K562 (cell line): ENCODE measurements at regions not wholly inside any gene's neighbourhood (a gene's known extent, or its start where the extent isn't known, plus 50 kb on each side); places are given as distances from the start of the nearest gene placed in this dataset.
A peak's percentile ranks its signal among the peaks of the same experiment; 100 is the strongest.

ENCODE experiments used
- ATAC-seq: fragments of 200-7000 bp; cut with Tn5 transposase; 3 replicates; pipeline ENCODE4 v1.9.1; 2020; ENCODE audit warnings: moderate library complexity
- BruUV-seq: library from RNA; stranded (reverse); fragments of 400-500 nt; replicated peaks from 2 replicates; lab custom pipeline; 2021; lab: Mats Ljungman, UMichigan
- CTCF ChIA-PET: fragments of 300-600 bp; formaldehyde crosslinking; extraction: SDS; loops from one replicate; lab custom pipeline; 2021; ENCODE audit warnings: low intra/inter-chr PET ratio; lab: Yijun Ruan, JAX
- POLR2A ChIA-PET: fragments of 300-600, 350-650 bp; sonication (Branson Sonifier 250); formaldehyde crosslinking; extraction: SDS; loops from one replicate; lab custom pipeline; 2021; ENCODE audit warnings: antibody characterized with exemption, inconsistent platforms; lab: Yijun Ruan, JAX
- DNase-seq, 4 experiments: peaks; one replicate each; pipeline versions ENCODE4 v3.0.0 to v3.0.0-alpha.2; 2011 to 2018; ENCODE audit warnings: low spot score in 3 of 4, mixed read lengths in 3 of 4; ENCODE audit errors: extremely low read depth in 1 of 4
- FAIRE-seq: peaks from 2 replicates; lab custom pipeline; 2011; peaks lifted over from hg19 to GRCh38; lab: Jason Lieb, UNC
- H2AFZ ChIP-seq: 2 replicates; pipeline ENCODE4 v1.6.0; 2011; ENCODE audit warnings: low read depth, low read length, control low read depth, inconsistent platforms
- H3K27ac ChIP-seq: fragments of 200-600 bp; 3 replicates; pipeline ENCODE4 v1.8.0; 2011; ENCODE audit warnings: low read depth, mild to moderate bottlenecking, control low read depth, inconsistent platforms, low read length, moderate library complexity, mixed read lengths; ENCODE audit errors: extremely low read depth
- H3K27me3 ChIP-seq, 2 experiments: fragments of 300-600 bp in 1 of 2; 2 replicates in 1 of 2; 3 replicates in 1 of 2; pipeline versions ENCODE4 v1.6.0 to v1.8.0; 2011; ENCODE audit warnings: inconsistent platforms in 2 of 2, low read length in 2 of 2, mild to moderate bottlenecking in 1 of 2, mixed read lengths in 1 of 2, moderate library complexity in 1 of 2; ENCODE audit not compliant: control insufficient read depth in 2 of 2, insufficient read depth in 2 of 2
- H3K36me3 ChIP-seq: fragments of 300-600 bp; 3 replicates; pipeline ENCODE4 v1.8.0; 2011; ENCODE audit warnings: mild to moderate bottlenecking, low read length, inconsistent platforms; ENCODE audit not compliant: control insufficient read depth, insufficient read depth
- H3K4me1 ChIP-seq, 2 experiments: fragments of 200-600 bp in 1 of 2; replicated peaks in 1 of 2; 2 replicates in 1 of 2; 3 replicates in 1 of 2; pipeline versions ENCODE4 v1.5.1 to v1.8.0; 2011; ENCODE audit warnings: inconsistent platforms in 2 of 2, low read length in 2 of 2, mild to moderate bottlenecking in 1 of 2, mixed read lengths in 1 of 2, moderate library complexity in 1 of 2; ENCODE audit not compliant: control insufficient read depth in 2 of 2, insufficient read depth in 2 of 2
- H3K4me2 ChIP-seq: 2 replicates; pipeline ENCODE4 v1.6.1; 2011; ENCODE audit warnings: low read length, control low read depth, inconsistent platforms, mixed read lengths; ENCODE audit not compliant: insufficient read depth
- H3K4me3 ChIP-seq: fragments of 200-600 bp; sonication (generic), shearing (Covaris generic); 2 replicates; pipeline ENCODE4 v1.5.1; 2016; ENCODE audit warnings: control low read depth, inconsistent platforms
- H3K79me2 ChIP-seq: fragments of 200-600 bp; 3 replicates; pipeline ENCODE4 v1.8.0; 2011; ENCODE audit warnings: low read length, inconsistent platforms; ENCODE audit not compliant: control insufficient read depth, insufficient read depth
- H3K9ac ChIP-seq, 2 experiments: 2 replicates each; pipeline versions ENCODE4 v1.6.0 to v1.6.1; 2011; ENCODE audit warnings: low read depth in 2 of 2, low read length in 2 of 2, control low read depth in 1 of 2, inconsistent platforms in 1 of 2, mild to moderate bottlenecking in 1 of 2, mixed read lengths in 1 of 2; ENCODE audit not compliant: insufficient read depth in 1 of 2
- H3K9me1 ChIP-seq: one replicate; pipeline ENCODE4 v1.6.0; 2011; ENCODE audit warnings: inconsistent platforms, mild to moderate bottlenecking, low read length, moderate library complexity; ENCODE audit not compliant: control insufficient read depth, insufficient read depth
- H3K9me3 ChIP-seq: replicated peaks from 2 replicates; pipeline ENCODE4 v1.5.1; 2011; ENCODE audit warnings: low read depth, low read length, inconsistent platforms; ENCODE audit not compliant: control insufficient read depth, insufficient read depth
- H4K20me1 ChIP-seq: replicated peaks from 2 replicates; pipeline ENCODE4 v1.6.1; 2011; ENCODE audit warnings: low read length, inconsistent platforms, mixed read lengths; ENCODE audit not compliant: control insufficient read depth, insufficient read depth
- C11orf30 ChIP-seq: fragments of 450-650 bp; IDR thresholded peaks from 2 replicates; pipeline ENCODE4 v1.6.1; 2016; ENCODE audit warnings: low read depth, mild to moderate bottlenecking
- CHD2 ChIP-seq: IDR thresholded peaks from 2 replicates; pipeline ENCODE4 v1.6.1; 2011; ENCODE audit warnings: low read depth, low read length
- EWSR1 ChIP-seq: fragments of 450-650 bp; IDR thresholded peaks from 2 replicates; pipeline ENCODE4 v1.6.1; 2018; ENCODE audit warnings: borderline replicate concordance, mild to moderate bottlenecking, low read depth, moderate library complexity; ENCODE audit not compliant: partially characterized antibody
- HDGF ChIP-seq: fragments of 450-650 bp; IDR thresholded peaks from 2 replicates; pipeline ENCODE4 v1.6.1; 2016
- MAFF ChIP-seq: IDR thresholded peaks from 2 replicates; pipeline ENCODE4 v1.6.1; 2012; ENCODE audit warnings: low read length, improper control_type of control experiment
- MAFG ChIP-seq: fragments of 450-650 bp; conservative IDR thresholded peaks from 2 replicates; pipeline ENCODE4 v1.6.1; 2016; ENCODE audit warnings: missing genetic modification characterization, missing compliant biosample characterization
- MAFK ChIP-seq: IDR thresholded peaks from 2 replicates; pipeline ENCODE4 v1.6.1; 2011; ENCODE audit warnings: low read length, improper control_type of control experiment
- NFIC ChIP-seq: fragments of 450-650 bp; IDR thresholded peaks from 2 replicates; pipeline ENCODE4 v1.6.1; 2017; ENCODE audit warnings: mild to moderate bottlenecking, inconsistent platforms
- PKNOX1 ChIP-seq: fragments of 450-650 bp; IDR thresholded peaks from 2 replicates; pipeline ENCODE4 v1.6.1; 2016
- SNIP1 ChIP-seq: fragments of 450-650 bp; IDR thresholded peaks from 2 replicates; pipeline ENCODE4 v1.7.1; 2017; ENCODE audit warnings: low read depth, mild to moderate bottlenecking
- ZNF316 ChIP-seq: fragments of 450-650 bp; IDR thresholded peaks from 2 replicates; pipeline ENCODE4 v1.6.1; 2016
- WGBS: fragments of 100-300 bp; shearing (Covaris generic); methylation state at CpG from one replicate; pipeline ENCODE4 v1.1.6; 2016; ENCODE audit warnings: low coverage, mixed read lengths; ENCODE audit not compliant: insufficient coverage; ENCODE audit errors: missing lambda C conversion rate; 5-methylcytosine and 5-hydroxymethylcytosine counted together
- in situ Hi-C: fragments of 300-500 bp; cut with MboI; formaldehyde crosslinking; loops from 4 replicates; pipeline ENCODE4 v1.15.0; 2018; ENCODE audit warnings: inconsistent platforms, mixed read lengths
- intact Hi-C: fragments of 100-400 bp; cut with micrococcal nuclease; formaldehyde crosslinking; loops from 2 replicates; pipeline ENCODE4 v1.14.2; 2022

GRCh38 chr10:10589540-10590303 is 427.9 kb upstream of the CELF2 start:
- H3K27me3 ChIP-seq: no peaks in the 10 kb centered on the region
- no peak overlapping the region for H3K27ac ChIP-seq
- no peak overlapping the region for H2AFZ ChIP-seq
- intact Hi-C loops (no loop called here), in situ Hi-C loops (no loop called here)
- TF ChIP-seq MAFG (peak; percentile 19; the same call in 1 of the 2 replicates), EWSR1 (no peak)
- ChIA-PET POLR2A (no interaction called here), CTCF (no interaction called here)
- FAIRE-seq (no peak), DNase-seq (no peak), ATAC-seq (no peak)
- no peak overlapping the region for H3K4me3 ChIP-seq
- no peaks in the 10 kb centered on the region; the same call in 1 of the 2 replicates for H3K9me3 ChIP-seq
- H3K9me1 ChIP-seq: no peaks in the 10 kb centered on the region
- BruUV-seq: no TSS peak
- H3K4me2 ChIP-seq: no peak overlapping the region
- WGBS: 2% methylated on average over 4 of the region's 4 CpGs
- no peaks in the 10 kb centered on the region for H3K4me1 ChIP-seq
- no peaks in the 10 kb centered on the region for H3K79me2 ChIP-seq
- H3K9ac ChIP-seq: no peak overlapping the region
- H4K20me1 ChIP-seq: no peaks in the 10 kb centered on the region
- H3K36me3 ChIP-seq: no peaks in the 10 kb centered on the region

GRCh38 chr10:10591715-10592341 is 425.8 kb upstream of the CELF2 start:
- no peaks in the 10 kb centered on the region for H3K4me1 ChIP-seq
- H2AFZ ChIP-seq: no peak overlapping the region
- H3K4me2 ChIP-seq: no peak overlapping the region
- ChIA-PET CTCF (no interaction called here), POLR2A (no interaction called here)
- no peaks in the 10 kb centered on the region for H3K9me1 ChIP-seq
- ATAC-seq: no peak
- in situ Hi-C loops: no loop called here
- no peaks in the 10 kb centered on the region for H4K20me1 ChIP-seq
- H3K27me3 ChIP-seq: no peaks in the 10 kb centered on the region
- no peaks in the 10 kb centered on the region for H3K36me3 ChIP-seq
- H3K9ac ChIP-seq: no peak overlapping the region
- H3K9me3 ChIP-seq: no peaks in the 10 kb centered on the region; the same call in 1 of the 2 replicates
- TF ChIP-seq PKNOX1: no peak
- no peak for TF ChIP-seq NFIC
- no peak for TF ChIP-seq SNIP1
- TF ChIP-seq ZNF316: peak; percentile 64
- no peak for TF ChIP-seq CHD2
- TF ChIP-seq HDGF: no peak
- peak; percentile 48; the same call in 1 of the 2 replicates for TF ChIP-seq MAFK
- peak; percentile 47 for TF ChIP-seq MAFG
- peak; percentile 31; the same call in 1 of the 2 replicates for TF ChIP-seq C11orf30
- TF ChIP-seq MAFF: peak; percentile 55
- H3K79me2 ChIP-seq: no peaks in the 10 kb centered on the region
- FAIRE-seq: no peak
- intact Hi-C loops: no loop called here
- 0% methylated on average over 8 of the region's 8 CpGs for WGBS
- BruUV-seq: no TSS peak
- H3K4me3 ChIP-seq: no peak overlapping the region
- H3K27ac ChIP-seq: no peak overlapping the region
- no peak for DNase-seq
